ENCODE measurements at regions not wholly inside any gene's neighbourhood (a gene's known extent, or its start where the extent isn't known, plus 50 kb on each side); places are given as distances from the start of the nearest gene placed in this dataset.
"Not testable (repeated sequence)": the region's sequence is repeated elsewhere in the genome, so short reads cannot be mapped to it uniquely, and the experiment has no call there.

DNA sequence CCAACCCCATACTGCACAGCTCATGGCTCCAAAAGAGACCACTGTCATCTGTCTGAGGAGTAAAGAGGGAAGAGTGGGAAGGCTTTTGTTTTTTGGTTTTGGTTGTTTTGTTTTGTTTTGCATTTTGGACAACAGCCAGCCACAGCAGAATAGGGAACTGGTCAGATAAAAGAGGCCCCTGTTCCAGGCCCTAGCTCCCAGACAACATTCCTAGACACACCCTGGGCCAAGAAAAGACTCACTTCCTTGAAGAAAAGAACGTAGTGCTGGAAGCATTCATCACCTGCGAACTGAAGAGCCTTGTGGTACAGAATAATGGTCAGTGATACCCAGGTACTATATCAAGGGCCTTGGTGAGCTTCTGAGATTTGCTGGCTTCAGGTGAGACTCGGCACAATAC is 619.4 kb upstream of the SPANXN1 start:
- H3K27me3 ChIP-seq (replicated peaks in 2 of 5; ENCODE audit: control insufficient read depth in 4 of 5, insufficient read depth in 5 of 5, low read length in 4 of 5) = no peaks in the 10 kb centered on the region
- no peaks in the 10 kb centered on the region for H3K36me3 ChIP-seq (ENCODE audit: control insufficient read depth in 4 of 4, insufficient read depth in 4 of 4, low read length in 3 of 4)
- no peaks in the 10 kb centered on the region for H3K9me3 ChIP-seq (ENCODE audit: control extremely low read depth in 1 of 5, control insufficient read depth in 4 of 5, insufficient read depth in 2 of 5, low read depth in 1 of 5, low read length in 4 of 5)
- H3K27ac ChIP-seq (ENCODE audit: insufficient read depth in 1 of 2, low read depth in 1 of 2, low read length in 2 of 2, poor library complexity in 1 of 2, severe bottlenecking in 2 of 2) = no peak overlapping the region
- WGBS (ENCODE audit: insufficient coverage) = 80% methylated on average over 3 of the region's 3 CpGs
- no peaks in the 10 kb centered on the region for H3K4me1 ChIP-seq (ENCODE audit: control extremely low read depth in 1 of 4, control insufficient read depth in 4 of 4, insufficient read depth in 4 of 4, low read length in 3 of 4)
- POLR2A ChIA-PET = no interaction called here
- H3K4me3 ChIP-seq (ENCODE audit: control insufficient read depth in 1 of 7, extremely low read depth in 1 of 7, insufficient read depth in 4 of 7, low read depth in 2 of 7, low read length in 6 of 7) = no peak overlapping the region
- no peak for DNase-seq
- CTCF ChIA-PET = no interaction called here

DNA sequence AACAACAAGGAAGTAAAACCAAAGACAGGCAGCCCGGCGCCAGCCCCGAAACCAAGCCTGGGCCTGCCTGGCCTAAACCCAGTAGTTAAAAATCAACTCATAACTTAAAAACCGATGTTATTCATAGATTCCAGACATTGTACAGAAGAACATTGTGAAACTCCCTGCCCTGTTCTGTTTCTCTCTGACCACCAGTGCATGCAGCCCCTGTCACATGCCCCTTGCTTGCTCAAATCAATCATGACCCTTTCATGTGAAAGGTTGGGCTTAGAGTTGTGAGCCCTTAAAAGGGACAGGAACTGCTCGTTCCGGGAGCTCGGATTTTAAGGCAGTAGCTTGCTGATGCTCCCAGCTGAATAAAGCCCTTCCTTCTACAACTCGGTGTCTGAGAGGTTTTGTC is 612.9 kb upstream of the SPANXN1 start:
- 93% methylated on average over 3 of the region's 8 CpGs for WGBS (ENCODE audit: insufficient coverage)
- DNase-seq; H3K4me3 ChIP-seq (ENCODE audit: control insufficient read depth in 1 of 7, extremely low read depth in 1 of 7, insufficient read depth in 4 of 7, low read depth in 2 of 7, low read length in 6 of 7); CTCF ChIA-PET; H3K9me3 ChIP-seq (ENCODE audit: control extremely low read depth in 1 of 5, control insufficient read depth in 4 of 5, insufficient read depth in 2 of 5, low read depth in 1 of 5, low read length in 4 of 5); H3K27ac ChIP-seq (ENCODE audit: insufficient read depth in 1 of 2, low read depth in 1 of 2, low read length in 2 of 2, poor library complexity in 1 of 2, severe bottlenecking in 2 of 2); H3K36me3 ChIP-seq (ENCODE audit: control insufficient read depth in 4 of 4, insufficient read depth in 4 of 4, low read length in 3 of 4); POLR2A ChIA-PET; H3K27me3 ChIP-seq (replicated peaks in 2 of 5; ENCODE audit: control insufficient read depth in 4 of 5, insufficient read depth in 5 of 5, low read length in 4 of 5); H3K4me1 ChIP-seq (ENCODE audit: control extremely low read depth in 1 of 4, control insufficient read depth in 4 of 4, insufficient read depth in 4 of 4, low read length in 3 of 4): not testable (repeated sequence)

DNA sequence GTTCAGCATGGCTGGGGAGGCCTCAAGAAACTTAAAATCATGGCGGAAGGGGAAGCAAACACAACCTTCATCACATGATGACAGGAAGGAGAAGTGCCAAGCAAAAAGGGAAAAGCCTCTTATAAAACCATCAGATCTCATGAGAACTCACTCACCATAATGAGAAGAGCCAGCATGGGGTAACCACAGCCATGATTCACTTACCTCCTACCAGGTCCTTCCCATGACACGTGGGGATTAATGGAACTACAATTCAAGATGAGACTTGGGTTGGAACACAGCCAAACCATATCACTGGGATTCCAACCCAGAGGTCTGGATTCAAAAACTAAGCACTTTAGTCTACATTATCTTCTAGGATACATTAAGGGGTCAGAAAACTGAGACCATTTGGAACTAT is 609.6 kb upstream of the SPANXN1 start:
- Histone ChIP-seq H3K27me3 (replicated peaks in 2 of 5; ENCODE audit: control insufficient read depth in 4 of 5, insufficient read depth in 5 of 5, low read length in 4 of 5) (no peaks in the 10 kb centered on the region), H3K9me3 (ENCODE audit: control extremely low read depth in 1 of 5, control insufficient read depth in 4 of 5, insufficient read depth in 2 of 5, low read depth in 1 of 5, low read length in 4 of 5) (no peaks in the 10 kb centered on the region), H3K36me3 (ENCODE audit: control insufficient read depth in 4 of 4, insufficient read depth in 4 of 4, low read length in 3 of 4) (no peaks in the 10 kb centered on the region), H3K27ac (ENCODE audit: insufficient read depth in 1 of 2, low read depth in 1 of 2, low read length in 2 of 2, poor library complexity in 1 of 2, severe bottlenecking in 2 of 2) (no peak overlapping the region), H3K4me3 (ENCODE audit: control insufficient read depth in 1 of 7, extremely low read depth in 1 of 7, insufficient read depth in 4 of 7, low read depth in 2 of 7, low read length in 6 of 7) (no peak overlapping the region), H3K4me1 (ENCODE audit: control extremely low read depth in 1 of 4, control insufficient read depth in 4 of 4, insufficient read depth in 4 of 4, low read length in 3 of 4) (no peaks in the 10 kb centered on the region)
- POLR2A ChIA-PET = no interaction called here
- WGBS (ENCODE audit: insufficient coverage) = no CpG with 5 or more reads among the region's 2 CpGs
- CTCF ChIA-PET = no interaction called here
- no peak for DNase-seq

DNA sequence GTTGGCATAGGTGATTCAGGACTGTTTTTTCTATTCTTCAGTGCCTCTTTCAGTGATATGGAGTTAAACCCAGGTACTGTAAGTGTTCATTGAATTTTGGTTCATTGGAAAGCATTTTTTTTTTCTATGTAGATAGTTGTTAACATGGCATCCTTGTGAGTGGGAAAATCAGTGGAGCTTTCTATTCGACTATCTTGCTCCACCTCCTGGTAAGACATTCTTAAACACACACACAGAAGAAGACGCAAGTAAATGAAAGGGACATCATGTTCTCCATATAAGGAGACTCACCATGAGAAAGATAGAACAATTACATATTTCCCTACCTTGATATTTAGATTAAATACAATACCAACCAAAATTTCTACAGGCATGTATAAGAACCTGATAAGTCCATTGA is 598.5 kb upstream of the SPANXN1 start:
- WGBS (ENCODE audit: insufficient coverage) = no CpG with 5 or more reads among the region's 2 CpGs
- Histone ChIP-seq H3K27ac (ENCODE audit: insufficient read depth in 1 of 2, low read depth in 1 of 2, low read length in 2 of 2, poor library complexity in 1 of 2, severe bottlenecking in 2 of 2) (no peak overlapping the region), H3K4me1 (ENCODE audit: control extremely low read depth in 1 of 4, control insufficient read depth in 4 of 4, insufficient read depth in 4 of 4, low read length in 3 of 4) (no peaks in the 10 kb centered on the region), H3K36me3 (ENCODE audit: control insufficient read depth in 4 of 4, insufficient read depth in 4 of 4, low read length in 3 of 4) (no peaks in the 10 kb centered on the region), H3K27me3 (replicated peaks in 2 of 5; ENCODE audit: control insufficient read depth in 4 of 5, insufficient read depth in 5 of 5, low read length in 4 of 5) (no peaks in the 10 kb centered on the region), H3K9me3 (ENCODE audit: control extremely low read depth in 1 of 5, control insufficient read depth in 4 of 5, insufficient read depth in 2 of 5, low read depth in 1 of 5, low read length in 4 of 5) (no peaks in the 10 kb centered on the region), H3K4me3 (ENCODE audit: control insufficient read depth in 1 of 7, extremely low read depth in 1 of 7, insufficient read depth in 4 of 7, low read depth in 2 of 7, low read length in 6 of 7) (no peak overlapping the region)
- POLR2A ChIA-PET = no interaction called here
- CTCF ChIA-PET = no interaction called here
- DNase-seq = no peak

DNA sequence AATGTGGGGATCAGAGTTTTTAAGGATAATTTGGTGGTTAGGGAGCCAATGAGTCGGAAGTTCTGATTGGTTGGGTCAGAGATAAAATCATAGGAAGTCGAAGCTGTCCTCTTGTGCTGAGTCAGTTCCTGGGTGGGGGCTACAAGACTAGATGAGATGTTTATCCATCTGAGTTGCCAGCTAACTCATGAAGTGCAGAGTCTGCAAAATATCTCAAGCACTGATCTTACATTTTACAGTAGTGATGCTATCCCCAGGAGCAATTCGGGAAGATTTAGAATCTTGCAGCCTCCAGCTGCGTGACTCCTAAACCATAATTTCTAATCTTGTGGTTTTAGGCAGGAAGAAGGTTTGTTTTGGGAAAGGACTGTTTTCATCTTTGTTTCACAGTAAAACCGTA is 565.8 kb upstream of the SPANXN1 start:
- Histone ChIP-seq H3K36me3 (ENCODE audit: control insufficient read depth in 4 of 4, insufficient read depth in 4 of 4, low read length in 3 of 4) (no peaks in the 10 kb centered on the region), H3K27me3 (replicated peaks in 2 of 5; ENCODE audit: control insufficient read depth in 4 of 5, insufficient read depth in 5 of 5, low read length in 4 of 5) (no peaks in the 10 kb centered on the region), H3K27ac (ENCODE audit: insufficient read depth in 1 of 2, low read depth in 1 of 2, low read length in 2 of 2, poor library complexity in 1 of 2, severe bottlenecking in 2 of 2) (no peak overlapping the region), H3K9me3 (ENCODE audit: control extremely low read depth in 1 of 5, control insufficient read depth in 4 of 5, insufficient read depth in 2 of 5, low read depth in 1 of 5, low read length in 4 of 5) (no peaks in the 10 kb centered on the region), H3K4me3 (ENCODE audit: control insufficient read depth in 1 of 7, extremely low read depth in 1 of 7, insufficient read depth in 4 of 7, low read depth in 2 of 7, low read length in 6 of 7) (no peak overlapping the region), H3K4me1 (ENCODE audit: control extremely low read depth in 1 of 4, control insufficient read depth in 4 of 4, insufficient read depth in 4 of 4, low read length in 3 of 4) (no peaks in the 10 kb centered on the region)
- POLR2A ChIA-PET = no interaction called here
- DNase-seq = no peak
- 61% methylated on average over 3 of the region's 5 CpGs for WGBS (ENCODE audit: insufficient coverage)
- CTCF ChIA-PET = no interaction called here

DNA sequence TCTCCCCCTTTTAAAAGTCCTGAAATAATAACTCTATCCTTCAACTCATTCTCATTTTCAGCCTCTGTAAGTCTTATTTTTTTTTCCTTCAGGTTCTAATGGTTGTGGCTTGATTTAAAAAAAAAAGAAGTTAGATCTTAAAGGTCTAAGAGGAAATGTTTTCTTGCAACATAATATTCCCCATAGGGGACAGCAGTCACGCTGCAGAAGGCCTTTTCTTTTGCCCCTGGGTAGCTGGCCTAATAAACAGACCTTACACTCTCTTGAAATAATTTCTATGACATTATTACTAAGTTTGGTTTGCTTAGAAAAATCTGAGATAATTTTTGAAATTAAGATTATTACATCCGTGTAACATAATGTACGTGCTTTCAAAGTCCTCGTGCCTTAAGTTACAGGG is 564.1 kb upstream of the SPANXN1 start:
- whole genome bisulfite sequencing (ENCODE audit: insufficient coverage) = 88% methylated on average over 3 of the region's 4 CpGs
- CTCF ChIA-PET = no interaction called here
- Histone ChIP-seq H3K27me3 (replicated peaks in 2 of 5; ENCODE audit: control insufficient read depth in 4 of 5, insufficient read depth in 5 of 5, low read length in 4 of 5) (no peaks in the 10 kb centered on the region), H3K4me3 (ENCODE audit: control insufficient read depth in 1 of 7, extremely low read depth in 1 of 7, insufficient read depth in 4 of 7, low read depth in 2 of 7, low read length in 6 of 7) (no peak overlapping the region), H3K27ac (ENCODE audit: insufficient read depth in 1 of 2, low read depth in 1 of 2, low read length in 2 of 2, poor library complexity in 1 of 2, severe bottlenecking in 2 of 2) (no peak overlapping the region), H3K9me3 (ENCODE audit: control extremely low read depth in 1 of 5, control insufficient read depth in 4 of 5, insufficient read depth in 2 of 5, low read depth in 1 of 5, low read length in 4 of 5) (no peaks in the 10 kb centered on the region), H3K36me3 (ENCODE audit: control insufficient read depth in 4 of 4, insufficient read depth in 4 of 4, low read length in 3 of 4) (no peaks in the 10 kb centered on the region), H3K4me1 (ENCODE audit: control extremely low read depth in 1 of 4, control insufficient read depth in 4 of 4, insufficient read depth in 4 of 4, low read length in 3 of 4) (no peaks in the 10 kb centered on the region)
- DNase-seq = no peak
- POLR2A ChIA-PET = no interaction called here

DNA sequence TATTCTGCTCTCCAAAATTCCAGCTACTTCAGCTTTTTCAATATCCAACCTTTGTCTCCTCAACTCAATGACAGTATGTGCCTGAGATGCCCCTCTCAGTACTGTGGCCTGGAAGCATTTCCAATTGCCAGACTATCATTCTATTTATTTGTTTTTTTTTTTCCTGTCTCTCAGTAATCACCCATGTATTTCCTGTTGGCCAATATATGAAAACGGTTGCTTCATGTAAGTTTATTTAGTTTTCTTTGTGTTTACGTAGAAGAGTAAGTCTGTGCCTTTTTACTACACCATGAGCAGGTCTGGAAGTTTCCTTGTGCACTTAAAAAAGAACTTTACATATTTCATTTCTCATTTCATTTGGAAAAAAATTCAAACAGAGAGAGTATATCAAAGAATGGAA is 537.5 kb upstream of the SPANXN1 start:
- Histone ChIP-seq H3K9me3 (ENCODE audit: control extremely low read depth in 1 of 5, control insufficient read depth in 4 of 5, insufficient read depth in 2 of 5, low read depth in 1 of 5, low read length in 4 of 5) (no peaks in the 10 kb centered on the region), H3K27me3 (replicated peaks in 2 of 5; ENCODE audit: control insufficient read depth in 4 of 5, insufficient read depth in 5 of 5, low read length in 4 of 5) (no peaks in the 10 kb centered on the region), H3K36me3 (ENCODE audit: control insufficient read depth in 4 of 4, insufficient read depth in 4 of 4, low read length in 3 of 4) (no peaks in the 10 kb centered on the region), H3K27ac (ENCODE audit: insufficient read depth in 1 of 2, low read depth in 1 of 2, low read length in 2 of 2, poor library complexity in 1 of 2, severe bottlenecking in 2 of 2) (no peak overlapping the region), H3K4me3 (ENCODE audit: control insufficient read depth in 1 of 7, extremely low read depth in 1 of 7, insufficient read depth in 4 of 7, low read depth in 2 of 7, low read length in 6 of 7) (no peak overlapping the region), H3K4me1 (ENCODE audit: control extremely low read depth in 1 of 4, control insufficient read depth in 4 of 4, insufficient read depth in 4 of 4, low read length in 3 of 4) (no peaks in the 10 kb centered on the region)
- POLR2A ChIA-PET = no interaction called here
- CTCF ChIA-PET = no interaction called here
- DNase-seq = no peak
- no CpG with 5 or more reads among the region's 2 CpGs for WGBS (ENCODE audit: insufficient coverage)

DNA sequence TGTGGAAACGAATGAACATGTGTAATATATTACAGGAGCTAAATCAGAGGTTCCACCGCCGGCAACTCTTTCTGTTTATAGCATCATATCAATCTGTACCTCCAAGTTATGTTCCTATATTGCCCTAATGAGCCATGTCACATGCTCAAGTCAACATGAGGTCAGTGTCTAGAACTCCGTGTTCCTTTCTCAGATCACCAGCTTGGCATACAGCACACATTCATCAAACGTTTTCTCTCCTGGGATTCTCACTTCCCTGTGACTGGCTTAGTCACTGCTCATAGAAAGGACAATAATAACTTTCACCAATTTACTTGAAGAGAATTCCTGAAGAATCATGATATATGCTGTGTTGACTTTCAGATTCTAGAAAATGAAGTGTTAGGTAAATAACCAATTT is 532.0 kb upstream of the SPANXN1 start:
- Histone ChIP-seq H3K4me1 (ENCODE audit: control extremely low read depth in 1 of 4, control insufficient read depth in 4 of 4, insufficient read depth in 4 of 4, low read length in 3 of 4) (no peaks in the 10 kb centered on the region), H3K27me3 (replicated peaks in 2 of 5; ENCODE audit: control insufficient read depth in 4 of 5, insufficient read depth in 5 of 5, low read length in 4 of 5) (no peaks in the 10 kb centered on the region), H3K9me3 (ENCODE audit: control extremely low read depth in 1 of 5, control insufficient read depth in 4 of 5, insufficient read depth in 2 of 5, low read depth in 1 of 5, low read length in 4 of 5) (no peaks in the 10 kb centered on the region), H3K36me3 (ENCODE audit: control insufficient read depth in 4 of 4, insufficient read depth in 4 of 4, low read length in 3 of 4) (no peaks in the 10 kb centered on the region), H3K4me3 (ENCODE audit: control insufficient read depth in 1 of 7, extremely low read depth in 1 of 7, insufficient read depth in 4 of 7, low read depth in 2 of 7, low read length in 6 of 7) (no peak overlapping the region), H3K27ac (ENCODE audit: insufficient read depth in 1 of 2, low read depth in 1 of 2, low read length in 2 of 2, poor library complexity in 1 of 2, severe bottlenecking in 2 of 2) (no peak overlapping the region)
- ChIA-PET CTCF (no interaction called here), POLR2A (no interaction called here)
- WGBS (ENCODE audit: insufficient coverage) = 100% methylated on average over 1 of the region's 5 CpGs
- no peak for DNase-seq
